OCI-LY7 (cell line): ENCODE measurements at regions not wholly inside any gene's neighbourhood (a gene's known extent, or its start where the extent isn't known, plus 50 kb on each side); places are given as distances from the start of the nearest gene placed in this dataset.
"Not testable (repeated sequence)": the region's sequence is repeated elsewhere in the genome, so short reads cannot be mapped to it uniquely, and the experiment has no call there.

Experiments
- BruUV-seq: library from RNA; stranded (reverse); fragments of 400-500 nt; replicated peaks from 2 replicates; lab custom pipeline; 2021; lab: Mats Ljungman, UMichigan
- CTCF ChIA-PET: fragments of 300-600 bp; sonication (Branson Sonifier 250); formaldehyde crosslinking; loops from one replicate; lab custom pipeline; 2022; ENCODE audit warnings: antibody characterized with exemption; ENCODE audit not compliant: unreplicated experiment; lab: Charles Lee
- POLR2A ChIA-PET: fragments of 300-600 bp; sonication (Branson Sonifier 250); formaldehyde crosslinking; loops from one replicate; lab custom pipeline; 2022; ENCODE audit warnings: antibody characterized with exemption; lab: Charles Lee
- DNase-seq: peaks from one replicate; pipeline ENCODE4 v3.0.0-alpha.2; 2015; ENCODE audit warnings: low spot score
- H2AFZ ChIP-seq: fragments of 200-600 bp; sonication (generic), shearing (Covaris generic); 2 replicates; pipeline ENCODE4 v1.6.1; 2014; ENCODE audit warnings: mild to moderate bottlenecking, antibody characterized with exemption, low read length, moderate library complexity
- H3K27ac ChIP-seq: fragments of 200-600 bp; sonication (generic); 2 replicates; pipeline ENCODE4 v1.5.1; 2014; ENCODE audit warnings: mixed run types, low read depth, mild to moderate bottlenecking, moderate library complexity, low read length, inconsistent platforms; ENCODE audit not compliant: poor library complexity, severe bottlenecking
- H3K36me3 ChIP-seq: fragments of 200-600 bp; sonication (generic); 2 replicates; pipeline ENCODE4 v1.6.1; 2014; ENCODE audit warnings: mild to moderate bottlenecking, antibody characterized with exemption, low read length, moderate library complexity, mixed read lengths; ENCODE audit not compliant: insufficient read depth
- H3K4me1 ChIP-seq: fragments of 200-600 bp; sonication (generic); 2 replicates; pipeline ENCODE4 v1.5.1; 2014; ENCODE audit warnings: mild to moderate bottlenecking, low read length; ENCODE audit not compliant: insufficient read depth, poor library complexity, severe bottlenecking
- H3K4me2 ChIP-seq: fragments of 200-600 bp; sonication (generic); 2 replicates; pipeline ENCODE4 v1.6.1; 2014; ENCODE audit warnings: mild to moderate bottlenecking, low read length
- H3K4me3 ChIP-seq: fragments of 200-600 bp; sonication (generic); 2 replicates; pipeline ENCODE4 v1.5.1; 2014; ENCODE audit warnings: mild to moderate bottlenecking, low read depth, low read length; ENCODE audit not compliant: poor library complexity, severe bottlenecking
- H3K79me2 ChIP-seq: fragments of 200-600 bp; sonication (generic); 2 replicates; pipeline ENCODE4 v1.6.1; 2016; ENCODE audit warnings: low read depth, mild to moderate bottlenecking, low read length, moderate library complexity, mixed read lengths; ENCODE audit not compliant: insufficient read depth
- H3K9me2 ChIP-seq: fragments of 200-600 bp; sonication (generic); 2 replicates; pipeline ENCODE4 v1.6.1; 2016; ENCODE audit warnings: mild to moderate bottlenecking, low read length, mixed read lengths; ENCODE audit not compliant: insufficient read depth
- H3K9me3 ChIP-seq: fragments of 200-600 bp; sonication (generic); 2 replicates; pipeline ENCODE4 v1.6.1; 2014; ENCODE audit warnings: mild to moderate bottlenecking, mixed run types, low read length, mixed read lengths
- H4K20me1 ChIP-seq: fragments of 200-600 bp; sonication (generic); 2 replicates; pipeline ENCODE4 v1.6.1; 2014; ENCODE audit warnings: mild to moderate bottlenecking, antibody characterized with exemption, low read length, moderate library complexity, mixed read lengths; ENCODE audit not compliant: insufficient read depth
- intact Hi-C: fragments of 100-400 bp; cut with micrococcal nuclease; formaldehyde crosslinking; loops from one replicate; pipeline ENCODE4 v1.10.0; 2022; ENCODE audit not compliant: unreplicated experiment

DNA sequence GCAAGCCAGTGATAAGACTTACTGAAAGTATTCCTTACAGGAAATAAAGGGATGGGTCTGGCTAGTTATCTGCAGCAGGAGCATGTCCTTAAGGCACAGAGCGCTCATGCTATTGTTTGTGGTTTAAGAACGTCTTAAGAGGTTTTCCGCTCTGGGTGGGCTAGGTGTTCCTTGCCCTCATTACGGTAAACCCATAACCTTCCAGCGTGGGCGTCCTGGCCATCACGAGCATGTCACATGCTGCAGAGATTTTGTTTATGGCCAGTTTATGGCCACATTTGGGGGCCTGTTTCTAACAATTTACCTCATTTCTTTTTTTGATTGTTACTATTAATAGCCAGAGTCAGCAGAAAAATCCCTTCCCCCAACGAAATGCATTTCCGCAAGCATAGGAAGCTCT lies 61.0 kb upstream of the TNK2 start:
- H3K9me2 ChIP-seq, H4K20me1 ChIP-seq, H3K79me2 ChIP-seq, intact Hi-C loops, BruUV-seq, H3K4me3 ChIP-seq, DNase-seq, H3K4me1 ChIP-seq, H2AFZ ChIP-seq, H3K27ac ChIP-seq, H3K4me2 ChIP-seq, H3K9me3 ChIP-seq, POLR2A ChIA-PET, CTCF ChIA-PET: not testable (repeated sequence)
- peaks cover 36% of the 10 kb centered on the region for H3K36me3 ChIP-seq

DNA sequence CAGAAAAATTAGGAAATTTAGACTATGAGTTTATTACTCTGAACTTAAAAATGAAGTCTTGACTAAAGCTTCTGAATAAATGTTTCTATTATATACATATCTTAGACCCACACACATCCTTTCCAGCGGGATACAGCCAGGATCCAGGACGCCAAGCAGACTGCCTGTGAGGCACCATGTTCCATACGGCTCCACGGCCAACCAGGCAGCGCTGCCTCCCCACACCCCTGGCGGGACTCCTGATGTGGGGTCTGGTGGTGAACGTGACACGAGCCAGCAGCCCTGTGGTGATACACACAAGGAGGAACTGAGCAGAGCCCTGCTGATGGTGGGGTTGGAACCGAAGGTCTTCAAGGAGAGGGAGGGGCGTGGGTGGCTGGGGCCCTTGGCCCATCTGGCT lies 59.8 kb upstream of the TNK2 start:
- intact Hi-C loops, H3K79me2 ChIP-seq, DNase-seq, H3K4me2 ChIP-seq, H3K27ac ChIP-seq, H4K20me1 ChIP-seq, BruUV-seq, H3K4me3 ChIP-seq, POLR2A ChIA-PET, H3K4me1 ChIP-seq, H3K9me2 ChIP-seq, H3K9me3 ChIP-seq, H2AFZ ChIP-seq, CTCF ChIA-PET: not testable (repeated sequence)
- H3K36me3 ChIP-seq, result peaks cover 33% of the 10 kb centered on the region

DNA sequence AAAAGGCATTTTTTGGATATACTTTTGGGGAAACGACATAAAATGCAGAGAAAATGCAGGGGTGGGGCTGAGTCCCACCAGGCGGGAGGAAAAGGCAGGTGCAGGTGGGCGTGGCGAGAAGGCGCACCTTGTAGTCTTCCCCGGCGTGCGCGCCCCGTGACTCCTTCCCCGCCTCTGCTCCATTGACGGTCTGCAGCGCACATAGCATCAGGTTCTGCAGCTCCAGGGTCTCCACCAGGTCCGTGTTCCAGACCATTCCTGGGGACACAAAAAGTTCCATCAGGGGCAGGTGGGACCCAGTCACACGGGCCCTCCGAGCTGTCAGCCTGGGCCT lies 59.0 kb upstream of the TNK2 start:
- BruUV-seq, H3K9me3 ChIP-seq, H3K4me3 ChIP-seq, H3K27ac ChIP-seq, H3K9me2 ChIP-seq, H3K4me2 ChIP-seq, CTCF ChIA-PET, H3K4me1 ChIP-seq, H2AFZ ChIP-seq, intact Hi-C loops, H3K79me2 ChIP-seq, POLR2A ChIA-PET, H4K20me1 ChIP-seq, DNase-seq: not testable (repeated sequence)
- peaks cover 41% of the 10 kb centered on the region for H3K36me3 ChIP-seq

DNA sequence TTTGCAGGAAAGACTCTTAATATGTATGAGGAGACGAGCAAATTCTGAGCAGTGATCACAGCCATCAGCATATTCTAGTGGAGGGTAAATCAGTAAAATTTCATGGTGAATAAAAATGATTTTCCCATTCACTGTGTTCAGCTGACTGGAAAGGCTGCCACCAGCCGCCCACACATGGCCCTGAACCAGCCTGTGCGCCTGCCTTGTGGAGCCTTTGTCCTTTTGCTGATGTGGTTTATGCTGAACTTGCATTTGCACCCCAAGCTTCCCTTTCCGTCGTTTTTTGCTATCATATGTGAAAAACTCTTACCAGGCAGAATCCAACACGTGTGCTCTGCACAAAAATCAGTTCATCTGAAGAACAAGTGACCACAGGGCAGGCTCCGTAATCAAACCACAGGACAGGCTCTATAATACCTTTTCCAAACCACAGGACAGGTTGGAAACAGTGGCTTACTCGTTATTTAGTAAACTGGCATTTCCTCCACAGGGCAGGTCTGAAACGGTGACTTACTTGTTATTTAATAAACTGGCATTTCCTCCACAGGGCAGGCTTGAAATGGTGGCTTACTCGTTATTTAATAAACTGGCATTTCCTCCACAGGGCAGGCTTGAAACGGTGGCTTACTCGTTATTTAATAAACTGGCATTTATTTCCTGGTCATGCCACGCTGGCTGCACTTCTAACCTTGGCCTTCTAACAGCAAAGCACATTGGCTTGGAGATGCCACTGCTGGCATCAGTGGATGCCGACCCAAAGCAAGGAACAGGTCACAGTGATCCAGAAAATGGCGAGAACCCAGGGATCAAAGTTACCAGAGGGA lies 58.4 kb upstream of the TNK2 start:
- H3K79me2 ChIP-seq, H3K4me1 ChIP-seq, CTCF ChIA-PET, BruUV-seq, H3K4me2 ChIP-seq, H3K4me3 ChIP-seq, H3K9me3 ChIP-seq, intact Hi-C loops, H3K27ac ChIP-seq, H2AFZ ChIP-seq, H4K20me1 ChIP-seq, H3K9me2 ChIP-seq, DNase-seq, POLR2A ChIA-PET: not testable (repeated sequence)
- peaks cover 45% of the 10 kb centered on the region for H3K36me3 ChIP-seq

DNA sequence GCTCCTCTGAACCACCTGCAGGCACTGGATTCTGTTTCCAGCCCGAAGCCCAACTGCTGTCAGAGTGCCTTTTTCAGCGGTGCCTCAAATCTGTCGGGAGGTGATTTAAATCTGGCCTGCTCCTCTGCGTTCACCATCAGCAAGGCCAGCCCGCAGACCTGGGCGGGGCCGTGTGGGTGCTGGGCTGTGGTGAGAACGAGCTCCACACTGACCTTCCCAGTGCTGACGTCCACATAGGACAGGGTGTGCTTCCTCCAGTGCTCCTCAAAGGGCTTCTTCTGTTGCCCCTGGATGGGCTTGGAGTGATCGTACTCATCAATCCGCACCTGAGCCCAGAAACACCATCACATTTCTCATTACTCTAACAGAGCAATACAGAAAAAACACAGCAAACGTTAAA lies 56.9 kb upstream of the TNK2 start:
- H3K9me3 ChIP-seq, intact Hi-C loops, DNase-seq, H3K27ac ChIP-seq, BruUV-seq, H3K9me2 ChIP-seq, H3K4me1 ChIP-seq, H3K4me3 ChIP-seq, H3K4me2 ChIP-seq, CTCF ChIA-PET, POLR2A ChIA-PET, H4K20me1 ChIP-seq, H2AFZ ChIP-seq, H3K79me2 ChIP-seq: not testable (repeated sequence)
- H3K36me3 ChIP-seq, result peaks cover 36% of the 10 kb centered on the region

DNA sequence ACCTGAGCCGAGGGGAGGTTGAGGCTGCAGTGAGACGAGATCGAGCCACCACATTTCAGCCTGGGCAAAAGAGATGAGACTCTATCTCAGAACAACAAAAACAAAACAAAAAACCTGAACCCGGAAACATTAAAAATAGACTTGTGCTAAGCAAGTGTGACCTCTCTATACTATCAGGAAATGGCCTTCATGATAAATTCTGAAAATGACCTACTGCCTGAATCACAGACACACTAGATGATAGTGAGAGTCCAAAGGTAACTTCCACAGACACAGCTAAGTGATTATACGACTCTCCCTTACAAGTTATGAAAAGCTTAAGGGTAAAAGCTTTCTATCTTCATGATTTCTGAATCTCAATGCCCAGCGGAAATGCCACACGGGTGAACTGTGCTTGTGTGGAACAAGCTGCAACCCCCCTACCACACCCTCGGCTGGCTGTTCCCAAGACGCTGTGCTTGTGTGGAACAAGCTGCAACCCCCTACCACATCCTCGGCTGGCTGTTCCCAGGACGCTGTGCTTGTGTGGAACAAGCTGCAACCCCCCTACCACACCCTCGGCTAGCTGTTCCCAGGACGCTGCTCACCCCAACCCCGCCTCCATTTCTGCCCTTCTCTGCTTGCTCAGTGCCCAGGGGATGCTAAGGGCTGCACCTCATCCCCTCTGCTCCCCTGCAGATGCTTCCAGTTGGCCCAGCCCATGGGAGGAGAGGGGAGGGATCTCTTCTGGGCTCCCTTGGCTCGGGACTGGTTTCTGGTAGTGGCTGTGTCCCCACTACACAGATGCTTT lies 56.2 kb upstream of the TNK2 start:
- H3K9me2 ChIP-seq, H3K79me2 ChIP-seq, CTCF ChIA-PET, H3K4me3 ChIP-seq, H3K4me2 ChIP-seq, H3K9me3 ChIP-seq, H4K20me1 ChIP-seq, H3K27ac ChIP-seq, DNase-seq, H3K4me1 ChIP-seq, H2AFZ ChIP-seq, BruUV-seq, POLR2A ChIA-PET: not testable (repeated sequence)
- H3K36me3 ChIP-seq, result peaks cover 29% of the 10 kb centered on the region
- intact Hi-C loops, result loop anchor here (5.0 kb wide), 1 partner anchor 277 kb away; no protein-coding TSS in a partner anchor
